ENCODE measurements at regions not wholly inside any gene's neighbourhood (a gene's known extent, or its start where the extent isn't known, plus 50 kb on each side); places are given as distances from the start of the nearest gene placed in this dataset.

GRCh38 chr13:75049735-75050335 lies 432.1 kb downstream of the TBC1D4 start:
- TF ChIP-seq NRF1 (IDR thresholded peaks at IDR 0.05; ENCODE audit: low read depth, low read length) (no peak), CTCF (IDR thresholded peaks at IDR 0.05; ENCODE audit: control extremely low read depth in 1 of 3, insufficient read depth in 1 of 3, low read depth in 1 of 3, low read length in 3 of 3) (no peak), POLR2A (IDR thresholded peaks at IDR 0.05; ENCODE audit: control extremely low read depth in 1 of 2, low read depth in 2 of 2, low read length in 2 of 2) (no peak), JUND (IDR thresholded peaks at IDR 0.05; ENCODE audit: low read length) (no peak), POLR2AphosphoS5 (IDR thresholded peaks at IDR 0.05; ENCODE audit: low read depth, low read length) (no peak), EZH2 (IDR thresholded peaks at IDR 0.05; ENCODE audit: low read depth, low read length, severe bottlenecking) (no peak), HDAC2 (IDR thresholded peaks at IDR 0.05; ENCODE audit: borderline replicate concordance in 1 of 2, low read depth in 2 of 2, low read length in 2 of 2) (no peak), TCF12 (IDR thresholded peaks at IDR 0.05; ENCODE audit: low read depth, low read length) (no peak)
